ENCODE measurements at regions not wholly inside any gene's neighbourhood (a gene's known extent, or its start where the extent isn't known, plus 50 kb on each side); places are given as distances from the start of the nearest gene placed in this dataset.

- TF ChIP-seq EZH2 (IDR thresholded peaks at IDR 0.05; ENCODE audit: borderline replicate concordance, low read length) (no peak), CTCF (conservative IDR thresholded peaks at IDR 0.05 in 1 of 2, IDR thresholded peaks at IDR 0.05 in 1 of 2; ENCODE audit: extremely low read depth in 1 of 2, insufficient read depth in 1 of 2, low read depth in 1 of 2, low read length in 2 of 2) (no peak)
Measured at GRCh38 chr5:116765441-116765840, 190.8 kb upstream of the SEMA6A start.

Data from mammary epithelial cell (primary cell).